ENCODE measurements at regions not wholly inside any gene's neighbourhood (a gene's known extent, or its start where the extent isn't known, plus 50 kb on each side); places are given as distances from the start of the nearest gene placed in this dataset.
A peak's percentile ranks its signal among the peaks of the same experiment; 100 is the strongest.

DNA sequence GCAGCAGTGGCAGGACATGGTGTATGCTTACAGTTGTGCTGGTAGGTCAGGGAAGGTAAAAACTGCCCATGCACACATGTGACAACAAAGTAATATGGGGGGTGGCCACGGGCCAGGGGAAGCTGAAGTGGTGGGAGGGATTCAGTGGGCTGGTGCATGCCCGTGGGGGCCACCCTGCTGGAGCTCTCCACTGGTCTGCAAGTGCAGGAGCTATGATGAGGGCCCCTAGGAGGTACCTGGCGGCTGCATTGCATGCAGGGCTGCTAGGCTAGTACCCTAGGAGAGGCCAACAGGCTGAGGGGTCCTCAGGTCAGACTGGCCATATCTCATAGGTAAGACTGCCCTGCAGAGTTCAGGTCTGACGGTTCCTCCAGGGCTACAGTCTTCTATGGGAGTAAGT is 265.9 kb downstream of the NUP35 start:
- Mint-ChIP-seq H3K36me3 (peaks cover 0 to 14% (median 5%) of the 10 kb centered on the region in 5 donors), H3K4me1 (no peaks in the 10 kb centered on the region), H3K9me3 (peaks cover 16 to 68% (median 30%) of the 10 kb centered on the region in 11 donors), H3K27ac (no peak overlapping the region), H3K4me3 (no peak overlapping the region), H3K27me3 (no peaks in the 10 kb centered on the region)
- POLR2A ChIA-PET: no interaction called here
- no peaks in the 10 kb centered on the region for H3K27me3 ChIP-seq (ENCODE audit: control insufficient read depth in 2 of 2, insufficient read depth in 2 of 2, low read length in 2 of 2)
- no peak for DNase-seq
- H3K27ac ChIP-seq (ENCODE audit: low read depth, low read length): no peak overlapping the region
- H3K9me3 ChIP-seq (ENCODE audit: control insufficient read depth in 2 of 3, low read length in 3 of 3): peaks cover 0 to 10% (median 0%) of the 10 kb centered on the region in 3 experiments
- intact Hi-C loops (cut with micrococcal nuclease): no loop called here
- H3K36me3 ChIP-seq (ENCODE audit: control insufficient read depth in 2 of 3, insufficient read depth in 3 of 3, low read length in 3 of 3): no peaks in the 10 kb centered on the region
- no peaks in the 10 kb centered on the region for H3K4me1 ChIP-seq (ENCODE audit: control insufficient read depth in 2 of 2, insufficient read depth in 2 of 2, low read length in 2 of 2)
- no peak overlapping the region for H3K4me3 ChIP-seq (ENCODE audit: low read length)
- ATAC-seq: no peak
- CTCF ChIA-PET: no interaction called here

DNA sequence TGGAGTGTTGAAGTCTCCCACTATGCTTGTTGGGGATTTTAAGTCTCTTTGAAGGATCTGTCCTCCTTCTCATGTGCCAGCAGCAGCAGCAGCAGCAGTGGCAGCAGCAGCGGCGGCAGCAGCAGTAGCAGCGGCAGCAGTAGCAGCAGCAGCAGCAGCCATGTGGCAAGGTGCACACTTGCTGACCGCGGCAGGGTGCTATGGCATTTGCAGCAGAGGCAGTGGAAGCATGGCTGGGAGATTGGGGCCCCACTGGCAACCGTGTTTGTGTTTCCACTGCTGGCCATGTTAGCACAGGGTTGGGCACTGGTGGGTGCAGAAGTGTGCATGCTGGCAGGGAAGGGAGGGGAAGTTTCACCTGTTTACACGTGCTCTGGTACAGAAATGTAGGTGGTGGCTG is 280.1 kb downstream of the NUP35 start:
- peaks cover 0 to 4% (median 0%) of the 10 kb centered on the region in 5 donors for H3K36me3 Mint-ChIP-seq
- ATAC-seq: no peak
- CTCF ChIA-PET: no interaction called here

DNA sequence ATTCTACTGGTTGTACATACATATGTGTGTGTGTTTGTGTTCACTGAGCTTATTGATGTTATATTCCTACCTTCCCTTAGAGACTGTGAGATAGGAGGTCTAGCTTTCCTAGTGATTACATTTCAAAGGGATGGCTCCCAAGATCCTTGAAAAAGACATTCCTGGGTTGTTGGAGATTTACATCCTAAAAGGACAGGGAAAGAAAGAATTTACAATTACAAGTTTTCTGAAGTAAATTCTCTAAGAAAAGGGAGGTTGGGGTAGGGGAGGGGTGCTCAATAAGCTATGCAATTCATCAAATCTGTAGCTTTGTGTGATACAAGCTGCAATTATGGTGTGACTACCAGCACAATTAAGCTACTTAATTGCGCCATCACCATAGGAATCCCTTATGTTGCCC is 284.3 kb downstream of the NUP35 start:
- no peak overlapping the region for H3K27ac Mint-ChIP-seq
- H3K36me3 ChIP-seq (ENCODE audit: control insufficient read depth in 2 of 3, insufficient read depth in 3 of 3, low read length in 3 of 3): no peaks in the 10 kb centered on the region
- ATAC-seq (no peak), DNase-seq (no peak)
- intact Hi-C loops (cut with micrococcal nuclease): no loop called here
- H3K27me3 ChIP-seq (ENCODE audit: control insufficient read depth in 2 of 2, insufficient read depth in 2 of 2, low read length in 2 of 2): no peaks in the 10 kb centered on the region
- H3K4me3 Mint-ChIP-seq: no peak overlapping the region
- POLR2A ChIA-PET: no interaction called here
- peaks cover 0 to 14% (median 0%) of the 10 kb centered on the region in 5 donors for H3K27me3 Mint-ChIP-seq
- peaks cover 7 to 43% (median 12%) of the 10 kb centered on the region in 11 donors for H3K9me3 Mint-ChIP-seq
- H3K4me1 Mint-ChIP-seq: no peaks in the 10 kb centered on the region
- H3K9me3 ChIP-seq (ENCODE audit: control insufficient read depth in 2 of 3, low read length in 3 of 3): peaks cover 0 to 4% (median 0%) of the 10 kb centered on the region in 3 experiments
- H3K27ac ChIP-seq (ENCODE audit: low read depth, low read length): no peak overlapping the region
- H3K4me3 ChIP-seq (ENCODE audit: low read length): no peak overlapping the region
- H3K36me3 Mint-ChIP-seq: peaks cover 0 to 4% (median 0%) of the 10 kb centered on the region in 5 donors
- CTCF ChIA-PET: no interaction called here
- no peaks in the 10 kb centered on the region for H3K4me1 ChIP-seq (ENCODE audit: control insufficient read depth in 2 of 2, insufficient read depth in 2 of 2, low read length in 2 of 2)

More for the DNA sequence above, 280.1 kb downstream of the NUP35 start:
- H3K4me3 Mint-ChIP-seq: peak overlapping the region in 1 of 10 donors; percentile 49
- no peaks in the 10 kb centered on the region for H3K27me3 ChIP-seq (ENCODE audit: control insufficient read depth in 2 of 2, insufficient read depth in 2 of 2, low read length in 2 of 2)
- H3K9me3 ChIP-seq (ENCODE audit: control insufficient read depth in 2 of 3, low read length in 3 of 3): peaks cover 0 to 4% (median 0%) of the 10 kb centered on the region in 3 experiments
- no peak overlapping the region for H3K27ac ChIP-seq (ENCODE audit: low read depth, low read length)
- no peak for DNase-seq
- peaks cover 0 to 45% (median 14%) of the 10 kb centered on the region in 11 donors for H3K9me3 Mint-ChIP-seq
- H3K27ac Mint-ChIP-seq: no peak overlapping the region
- intact Hi-C loops (cut with micrococcal nuclease): no loop called here
- no peaks in the 10 kb centered on the region for H3K4me1 Mint-ChIP-seq
- POLR2A ChIA-PET: no interaction called here
- no peaks in the 10 kb centered on the region for H3K4me1 ChIP-seq (ENCODE audit: control insufficient read depth in 2 of 2, insufficient read depth in 2 of 2, low read length in 2 of 2)
- H3K27me3 Mint-ChIP-seq: peaks cover 0 to 7% (median 0%) of the 10 kb centered on the region in 5 donors
- no peaks in the 10 kb centered on the region for H3K36me3 ChIP-seq (ENCODE audit: control insufficient read depth in 2 of 3, insufficient read depth in 3 of 3, low read length in 3 of 3)
- H3K4me3 ChIP-seq (ENCODE audit: low read length): no peak overlapping the region

DNA sequence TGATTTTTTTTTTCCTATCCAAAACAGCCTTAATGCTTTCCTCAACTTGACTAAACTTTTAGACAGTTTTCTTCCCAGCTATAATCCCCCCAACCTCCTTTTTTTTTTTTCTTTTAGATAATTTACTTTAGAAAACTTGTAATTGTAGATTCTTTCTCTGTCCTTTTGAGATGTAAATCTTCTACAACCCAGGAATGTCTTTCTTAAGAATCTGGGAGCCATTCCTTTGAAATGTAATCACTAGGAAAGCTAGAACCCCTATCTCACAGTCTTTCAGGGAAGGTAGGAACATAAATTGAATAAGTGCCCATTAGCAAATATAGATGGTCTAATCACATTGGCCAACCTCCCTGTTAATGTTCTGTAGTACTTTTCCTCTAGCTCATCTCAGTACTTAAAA is 285.4 kb downstream of the NUP35 start:
- DNase-seq (no peak), ATAC-seq (no peak)
- peaks cover 0 to 7% (median 0%) of the 10 kb centered on the region in 5 donors for H3K27me3 Mint-ChIP-seq
- peaks cover 0 to 38% (median 9%) of the 10 kb centered on the region in 11 donors for H3K9me3 Mint-ChIP-seq
- Histone ChIP-seq H3K27me3 (ENCODE audit: control insufficient read depth in 2 of 2, insufficient read depth in 2 of 2, low read length in 2 of 2) (no peaks in the 10 kb centered on the region), H3K4me3 (ENCODE audit: low read length) (no peak overlapping the region), H3K9me3 (ENCODE audit: control insufficient read depth in 2 of 3, low read length in 3 of 3) (no peaks in the 10 kb centered on the region), H3K27ac (ENCODE audit: low read depth, low read length) (no peak overlapping the region), H3K36me3 (ENCODE audit: control insufficient read depth in 2 of 3, insufficient read depth in 3 of 3, low read length in 3 of 3) (no peaks in the 10 kb centered on the region), H3K4me1 (ENCODE audit: control insufficient read depth in 2 of 2, insufficient read depth in 2 of 2, low read length in 2 of 2) (no peaks in the 10 kb centered on the region)
- ChIA-PET CTCF (no interaction called here), POLR2A (no interaction called here)
- intact Hi-C loops (cut with micrococcal nuclease): no loop called here
- no peaks in the 10 kb centered on the region for H3K36me3 Mint-ChIP-seq
- no peak overlapping the region for H3K27ac Mint-ChIP-seq
- no peaks in the 10 kb centered on the region for H3K4me1 Mint-ChIP-seq
- no peak overlapping the region for H3K4me3 Mint-ChIP-seq

DNA sequence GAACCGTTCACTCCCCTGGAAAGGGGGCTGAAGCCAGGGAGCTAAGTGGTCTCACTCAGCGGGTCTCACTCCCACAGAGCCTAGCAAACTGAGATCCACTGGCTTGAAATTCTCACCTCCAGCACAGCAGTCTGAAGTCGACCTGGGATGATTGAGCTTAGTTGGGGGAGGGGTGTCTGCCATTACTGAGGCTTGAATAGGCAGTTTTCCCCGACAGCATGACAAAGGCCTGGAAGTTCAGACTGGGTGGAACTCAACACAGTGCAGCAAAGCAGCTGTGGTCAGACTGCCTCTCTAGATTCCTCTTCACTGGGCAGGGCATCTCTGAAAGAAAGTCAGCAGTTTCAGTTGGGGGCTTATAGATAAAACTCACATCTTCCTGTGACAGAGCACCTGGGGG is 292.5 kb downstream of the NUP35 start:
- H3K4me3 Mint-ChIP-seq: no peak overlapping the region
- H3K27ac Mint-ChIP-seq: no peak overlapping the region
- no peak for DNase-seq
- ATAC-seq: no peak
- Histone ChIP-seq H3K27me3 (ENCODE audit: control insufficient read depth in 2 of 2, insufficient read depth in 2 of 2, low read length in 2 of 2) (no peaks in the 10 kb centered on the region), H3K27ac (ENCODE audit: low read depth, low read length) (no peak overlapping the region), H3K9me3 (ENCODE audit: control insufficient read depth in 2 of 3, low read length in 3 of 3) (no peaks in the 10 kb centered on the region), H3K4me1 (ENCODE audit: control insufficient read depth in 2 of 2, insufficient read depth in 2 of 2, low read length in 2 of 2) (no peaks in the 10 kb centered on the region), H3K4me3 (ENCODE audit: low read length) (no peak overlapping the region), H3K36me3 (ENCODE audit: control insufficient read depth in 2 of 3, insufficient read depth in 3 of 3, low read length in 3 of 3) (no peaks in the 10 kb centered on the region)
- H3K36me3 Mint-ChIP-seq: no peaks in the 10 kb centered on the region
- no peaks in the 10 kb centered on the region for H3K27me3 Mint-ChIP-seq
- ChIA-PET POLR2A (no interaction called here), CTCF (no interaction called here)
- intact Hi-C loops (cut with micrococcal nuclease): no loop called here
- no peaks in the 10 kb centered on the region for H3K4me1 Mint-ChIP-seq
- H3K9me3 Mint-ChIP-seq: peaks cover 0 to 49% (median 25%) of the 10 kb centered on the region in 11 donors

DNA sequence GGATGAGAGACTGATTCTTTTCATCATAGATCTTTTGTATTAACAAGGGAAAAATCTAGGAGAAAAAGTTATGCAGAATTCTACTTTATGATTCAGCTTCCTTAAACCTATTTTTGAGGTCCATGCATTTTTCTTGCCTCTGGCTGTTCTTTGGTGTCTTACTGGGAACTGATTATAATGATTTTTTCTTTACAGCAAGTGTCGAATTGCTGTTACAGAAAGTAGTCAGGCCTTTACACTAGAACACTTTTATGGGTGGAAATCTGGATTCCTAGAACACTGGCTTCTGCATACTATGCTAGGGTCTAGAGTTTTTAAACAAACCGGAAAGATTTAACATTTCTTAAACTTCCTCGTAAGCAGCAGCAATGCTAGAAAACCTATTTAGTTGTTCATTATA is 302.6 kb downstream of the NUP35 start:
- H3K27ac Mint-ChIP-seq: no peak overlapping the region
- ATAC-seq (no peak), DNase-seq (no peak)
- Histone ChIP-seq H3K9me3 (ENCODE audit: control insufficient read depth in 2 of 3, low read length in 3 of 3) (no peaks in the 10 kb centered on the region), H3K4me1 (ENCODE audit: control insufficient read depth in 2 of 2, insufficient read depth in 2 of 2, low read length in 2 of 2) (no peaks in the 10 kb centered on the region), H3K27me3 (ENCODE audit: control insufficient read depth in 2 of 2, insufficient read depth in 2 of 2, low read length in 2 of 2) (no peaks in the 10 kb centered on the region), H3K27ac (ENCODE audit: low read depth, low read length) (no peak overlapping the region), H3K4me3 (ENCODE audit: low read length) (no peak overlapping the region), H3K36me3 (ENCODE audit: control insufficient read depth in 2 of 3, insufficient read depth in 3 of 3, low read length in 3 of 3) (no peaks in the 10 kb centered on the region)
- H3K36me3 Mint-ChIP-seq: peaks cover 0 to 4% (median 0%) of the 10 kb centered on the region in 5 donors
- CTCF ChIA-PET: no interaction called here
- POLR2A ChIA-PET: no interaction called here
- intact Hi-C loops (cut with micrococcal nuclease): no loop called here
- H3K4me3 Mint-ChIP-seq: no peak overlapping the region
- H3K4me1 Mint-ChIP-seq: no peaks in the 10 kb centered on the region
- H3K9me3 Mint-ChIP-seq: peaks cover 4 to 51% (median 11%) of the 10 kb centered on the region in 11 donors
- no peaks in the 10 kb centered on the region for H3K27me3 Mint-ChIP-seq

DNA sequence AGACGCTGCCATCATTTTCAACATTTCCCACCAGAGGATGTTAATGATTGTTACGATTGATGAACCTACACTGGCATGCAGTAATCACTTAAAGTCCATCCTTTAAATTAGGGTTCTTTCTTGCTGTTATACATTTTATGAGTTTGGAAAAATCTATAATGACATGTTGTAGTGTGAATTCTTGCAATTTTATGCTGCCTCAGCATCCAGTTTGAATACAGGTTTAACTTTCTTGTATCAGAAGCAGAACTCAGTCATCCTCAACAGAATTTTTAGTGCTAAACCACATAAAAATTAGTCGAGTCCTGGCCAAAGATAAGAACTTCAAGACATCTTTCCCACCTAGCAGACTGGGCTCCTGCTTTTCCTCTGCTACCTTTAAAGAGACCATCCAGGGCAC is 303.3 kb downstream of the NUP35 start:
- ATAC-seq: no peak

More for the DNA sequence above, 303.3 kb downstream of the NUP35 start:
- Mint-ChIP-seq H3K4me1 (no peaks in the 10 kb centered on the region), H3K27ac (no peak overlapping the region), H3K36me3 (peaks cover 0 to 4% (median 0%) of the 10 kb centered on the region in 5 donors), H3K27me3 (no peaks in the 10 kb centered on the region), H3K9me3 (peaks cover 4 to 44% (median 11%) of the 10 kb centered on the region in 11 donors), H3K4me3 (no peak overlapping the region)
- no peaks in the 10 kb centered on the region for H3K36me3 ChIP-seq (ENCODE audit: control insufficient read depth in 2 of 3, insufficient read depth in 3 of 3, low read length in 3 of 3)
- H3K9me3 ChIP-seq (ENCODE audit: control insufficient read depth in 2 of 3, low read length in 3 of 3): no peaks in the 10 kb centered on the region
- H3K27ac ChIP-seq (ENCODE audit: low read depth, low read length): no peak overlapping the region
- ChIA-PET CTCF (no interaction called here), POLR2A (no interaction called here)
- no peaks in the 10 kb centered on the region for H3K27me3 ChIP-seq (ENCODE audit: control insufficient read depth in 2 of 2, insufficient read depth in 2 of 2, low read length in 2 of 2)
- H3K4me1 ChIP-seq (ENCODE audit: control insufficient read depth in 2 of 2, insufficient read depth in 2 of 2, low read length in 2 of 2): no peaks in the 10 kb centered on the region
- intact Hi-C loops (cut with micrococcal nuclease): no loop called here
- H3K4me3 ChIP-seq (ENCODE audit: low read length): no peak overlapping the region
- no peak for DNase-seq

Measured in naive thymus-derived CD4-positive, alpha-beta T cell (primary cell).